HepG2 (cell line): ENCODE measurements at regions not wholly inside any gene's neighbourhood (a gene's known extent, or its start where the extent isn't known, plus 50 kb on each side); places are given as distances from the start of the nearest gene placed in this dataset.

Experiments
- ATAC-seq: fragments of 200-7000 bp; cut with Tn5 transposase; 3 replicates; pipeline ENCODE4 v1.9.1; 2020; ENCODE audit warnings: mild to moderate bottlenecking, moderate library complexity
- BruUV-seq: library from RNA; stranded (reverse); fragments of 400-500 nt; replicated peaks from 2 replicates; lab custom pipeline; 2021; lab: Mats Ljungman, UMichigan
- CTCF ChIA-PET: fragments of 300-600 bp; formaldehyde crosslinking; extraction: SDS; loops from one replicate; lab custom pipeline; 2021; ENCODE audit warnings: low total read pairs, inconsistent platforms, low intra/inter-chr PET ratio; lab: Yijun Ruan, JAX
- POLR2A ChIA-PET: fragments of 350-600 bp; sonication (Branson Sonifier 250); formaldehyde crosslinking; loops from one replicate; lab custom pipeline; 2020; ENCODE audit warnings: antibody characterized with exemption, inconsistent platforms; lab: Yijun Ruan, JAX
- DNase-seq: peaks from one replicate; pipeline ENCODE4 v3.0.0-alpha.2; 2015; ENCODE audit warnings: low spot score
- FAIRE-seq: peaks from 3 replicates; lab custom pipeline; 2011; peaks lifted over from hg19 to GRCh38; lab: Jason Lieb, UNC
- H2AFZ ChIP-seq: one replicate; pipeline ENCODE4 v1.6.1; 2011; ENCODE audit warnings: low read length, inconsistent platforms
- H3K27ac ChIP-seq: fragments of 300-600 bp; 3 replicates; pipeline ENCODE4 v1.8.0; 2011; ENCODE audit warnings: mixed run types, mild to moderate bottlenecking, mixed read lengths, low read length, inconsistent platforms; ENCODE audit not compliant: insufficient read depth; ENCODE audit errors: extremely low read length
- H3K27me3 ChIP-seq, 2 experiments: fragments of 200-600 bp in 1 of 2; 2 replicates in 1 of 2; 3 replicates in 1 of 2; pipeline versions ENCODE4 v1.6.0 to v1.8.0; 2011; ENCODE audit warnings: low read length in 2 of 2, mild to moderate bottlenecking in 2 of 2, moderate library complexity in 2 of 2, inconsistent platforms in 1 of 2; ENCODE audit not compliant: insufficient read depth in 2 of 2, control insufficient read depth in 1 of 2
- H3K36me3 ChIP-seq, 2 experiments: fragments of 200-600 bp in 1 of 2; replicated peaks in 1 of 2; 2 replicates in 1 of 2; 3 replicates in 1 of 2; pipeline versions ENCODE4 v1.5.1 to v1.8.0; 2011; ENCODE audit warnings: low read length in 2 of 2, inconsistent platforms in 1 of 2; ENCODE audit not compliant: insufficient read depth in 2 of 2, control insufficient read depth in 1 of 2
- H3K4me1 ChIP-seq: 2 replicates; pipeline ENCODE4 v1.5.1; 2012; ENCODE audit warnings: low read length, inconsistent platforms; ENCODE audit not compliant: insufficient read depth
- H3K4me2 ChIP-seq: 2 replicates; pipeline ENCODE4 v1.6.0; 2011; ENCODE audit warnings: low read depth, low read length, inconsistent platforms
- H3K4me3 ChIP-seq, 3 experiments: fragments of 200-600 bp in 1 of 3; sonication (generic), shearing (Covaris generic) in 1 of 3; replicated peaks in 1 of 3; 2 replicates each; pipeline ENCODE4 v1.5.1; 2011 to 2016; ENCODE audit warnings: low read length in 3 of 3, inconsistent platforms in 2 of 3, low read depth in 2 of 3, mild to moderate bottlenecking in 2 of 3, control low read depth in 1 of 3, mixed read lengths in 1 of 3; ENCODE audit not compliant: insufficient read depth in 1 of 3
- H3K79me2 ChIP-seq: one replicate; pipeline ENCODE4 v1.6.1; 2011; ENCODE audit warnings: low read length, inconsistent platforms; ENCODE audit not compliant: insufficient read depth
- H3K9ac ChIP-seq: 2 replicates; pipeline ENCODE4 v1.6.0; 2011; ENCODE audit warnings: mild to moderate bottlenecking, low read depth, low read length, inconsistent platforms; ENCODE audit not compliant: insufficient read depth
- H3K9me3 ChIP-seq: 2 replicates; pipeline ENCODE4 v1.5.1; 2012; ENCODE audit warnings: mild to moderate bottlenecking, low read length
- H4K20me1 ChIP-seq: 2 replicates; pipeline ENCODE4 v1.6.0; 2011; ENCODE audit warnings: inconsistent platforms, mild to moderate bottlenecking, low read length, moderate library complexity; ENCODE audit not compliant: insufficient read depth
- ATF7-NPFF ChIP-seq: sonication (generic); formaldehyde crosslinking; IDR thresholded peaks from 2 replicates; pipeline ENCODE4 v1.8.1; 2023; ENCODE audit warnings: mild to moderate bottlenecking, low read depth, missing genetic modification reagents, moderate library complexity
- CAMTA2 ChIP-seq: sonication (generic); formaldehyde crosslinking; IDR thresholded peaks from 2 replicates; pipeline ENCODE4 v1.4.0; 2020; ENCODE audit warnings: mild to moderate bottlenecking, missing genetic modification reagents, borderline replicate concordance
- FOSL1 ChIP-seq: sonication (generic); formaldehyde crosslinking; IDR thresholded peaks from 2 replicates; pipeline ENCODE4 v1.9.0; 2021; ENCODE audit warnings: missing genetic modification reagents, borderline replicate concordance
- FOXK2 ChIP-seq: fragments of 450-650 bp; IDR thresholded peaks from 2 replicates; pipeline ENCODE4 v1.6.1; 2016
- MIER2 ChIP-seq: IDR thresholded peaks from 2 replicates; pipeline ENCODE4 v1.6.1; 2016; ENCODE audit warnings: missing biosample characterization, missing genetic modification reagents
- NFRKB ChIP-seq: fragments of 450-650 bp; IDR thresholded peaks from 2 replicates; pipeline ENCODE4 v1.6.1; 2017
- SMAD3 ChIP-seq: sonication (generic); formaldehyde crosslinking; IDR thresholded peaks from 2 replicates; pipeline ENCODE4 v1.4.0; 2020; ENCODE audit warnings: missing genetic modification reagents
- U2AF1 ChIP-seq: fragments of 200-400 bp; formaldehyde crosslinking; optimal IDR thresholded peaks from 2 replicates; pipeline ENCODE3; 2017; ENCODE audit warnings: mild to moderate bottlenecking, low read depth, low read length
- ZNF256 ChIP-seq: sonication (generic); formaldehyde crosslinking; conservative IDR thresholded peaks from 2 replicates; pipeline ENCODE4 v1.4.0; 2020; ENCODE audit warnings: missing genetic modification reagents
- WGBS: methylation state at CpG from one replicate; pipeline ENCODE4 v1.1.6; 2017; ENCODE audit warnings: low lambda C conversion rate; 5-methylcytosine and 5-hydroxymethylcytosine counted together
- in situ Hi-C: cut with HindIII; loops from 2 replicates; pipeline ENCODE4 v1.10.0; 2017; ENCODE audit warnings: low pct_unique_long_range_greater_than_20kb; ENCODE audit not compliant: extremely low pct_ligation_motif_present
- intact Hi-C: fragments of 100-400 bp; cut with micrococcal nuclease; formaldehyde crosslinking; loops from one replicate; pipeline ENCODE4 v1.10.0; 2022; ENCODE audit not compliant: unreplicated experiment
- TF ChIP-seq, protein P1 (sequence below): sonication (generic); formaldehyde crosslinking; IDR thresholded peaks from 2 replicates; pipeline ENCODE4 v1.5.0; 2020; ENCODE audit warnings: missing genetic modification reagents, mild to moderate bottlenecking, borderline replicate concordance
- TF ChIP-seq, protein P2 (sequence below): sonication (generic); formaldehyde crosslinking; IDR thresholded peaks from 2 replicates; pipeline ENCODE4 v1.5.0; 2020; ENCODE audit warnings: mild to moderate bottlenecking, missing genetic modification reagents
- TF ChIP-seq, protein P3 (sequence below): sonication (generic); formaldehyde crosslinking; IDR thresholded peaks from 2 replicates; pipeline ENCODE4; 2020; ENCODE audit warnings: missing genetic modification reagents, mild to moderate bottlenecking, borderline replicate concordance
- TF ChIP-seq, protein P4 (sequence below): sonication (generic); formaldehyde crosslinking; IDR thresholded peaks from 2 replicates; pipeline ENCODE4 v1.8.0; 2022; ENCODE audit warnings: mild to moderate bottlenecking, missing genetic modification reagents
- TF ChIP-seq, protein P5 (sequence below): sonication (generic); formaldehyde crosslinking; IDR thresholded peaks from 2 replicates; pipeline ENCODE4 v1.8.1; 2022; ENCODE audit warnings: low read depth, mild to moderate bottlenecking, missing genetic modification reagents
- TF ChIP-seq, protein P6 (sequence below): sonication (generic); IDR thresholded peaks from 2 replicates; pipeline ENCODE4 v1.6.1; 2016; ENCODE audit warnings: low read depth, borderline replicate concordance

DNA sequence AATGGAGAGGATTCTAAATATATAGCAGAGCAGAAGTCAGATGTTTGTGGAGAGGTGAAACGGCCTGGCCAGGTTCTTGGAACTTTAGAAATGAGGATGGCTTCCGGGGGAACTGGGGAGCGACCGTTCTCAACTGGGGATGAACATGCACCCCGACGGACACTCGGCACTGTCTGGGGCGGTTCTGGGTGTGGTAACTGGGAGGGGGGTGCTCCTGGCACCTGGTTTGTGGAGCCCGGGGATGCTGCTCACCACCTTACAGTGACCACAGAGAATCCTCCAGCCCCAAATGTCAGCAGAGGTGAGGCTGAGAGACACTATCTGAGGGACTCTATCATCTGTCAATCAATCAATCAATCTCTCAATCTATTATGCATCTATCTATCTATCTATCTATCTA lies 69.0 kb upstream of the PPP2R3B start:
- Histone ChIP-seq H3K27ac (no peak overlapping the region), H3K4me2 (no peak overlapping the region), H3K27me3 (peaks cover 0 to 12% of the 10 kb centered on the region in 2 experiments; a peak in 2 of 5 replicates), H3K36me3 (no peaks in the 10 kb centered on the region), H2AFZ (no peak overlapping the region), H3K9me3 (no peaks in the 10 kb centered on the region), H3K9ac (no peak overlapping the region), H4K20me1 (no peaks in the 10 kb centered on the region), H3K79me2 (no peaks in the 10 kb centered on the region), H3K4me3 (no peak overlapping the region), H3K4me1 (no peaks in the 10 kb centered on the region)
- POLR2A ChIA-PET = no interaction called here
- FAIRE-seq (no peak), DNase-seq (no peak), ATAC-seq (no peak)
- 6% methylated on average over 4 of the region's 9 CpGs for WGBS
- intact Hi-C loops = no loop called here
- in situ Hi-C loops = no loop called here
- BruUV-seq = no TSS peak
- CTCF ChIA-PET = no interaction called here
- TF ChIP-seq NFRKB (no peak), FOXK2 (no peak), ZNF256 (CRISPR knock-in tag) (no peak), FOSL1 (no peak), SMAD3 (no peak), U2AF1 (no peak), ATF7-NPFF (no peak), MIER2 (CRISPR knock-in tag) (no peak), CAMTA2 (CRISPR knock-in tag) (no peak)
- TF ChIP-seq, protein P1, sequence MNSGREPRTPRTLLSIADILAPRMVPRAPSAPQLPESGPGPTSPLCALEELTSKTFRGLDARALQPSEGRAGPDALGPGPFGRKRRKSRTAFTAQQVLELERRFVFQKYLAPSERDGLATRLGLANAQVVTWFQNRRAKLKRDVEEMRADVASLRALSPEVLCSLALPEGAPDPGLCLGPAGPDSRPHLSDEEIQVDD (CRISPR knock-in tag) = no peak
- TF ChIP-seq, protein P2, sequence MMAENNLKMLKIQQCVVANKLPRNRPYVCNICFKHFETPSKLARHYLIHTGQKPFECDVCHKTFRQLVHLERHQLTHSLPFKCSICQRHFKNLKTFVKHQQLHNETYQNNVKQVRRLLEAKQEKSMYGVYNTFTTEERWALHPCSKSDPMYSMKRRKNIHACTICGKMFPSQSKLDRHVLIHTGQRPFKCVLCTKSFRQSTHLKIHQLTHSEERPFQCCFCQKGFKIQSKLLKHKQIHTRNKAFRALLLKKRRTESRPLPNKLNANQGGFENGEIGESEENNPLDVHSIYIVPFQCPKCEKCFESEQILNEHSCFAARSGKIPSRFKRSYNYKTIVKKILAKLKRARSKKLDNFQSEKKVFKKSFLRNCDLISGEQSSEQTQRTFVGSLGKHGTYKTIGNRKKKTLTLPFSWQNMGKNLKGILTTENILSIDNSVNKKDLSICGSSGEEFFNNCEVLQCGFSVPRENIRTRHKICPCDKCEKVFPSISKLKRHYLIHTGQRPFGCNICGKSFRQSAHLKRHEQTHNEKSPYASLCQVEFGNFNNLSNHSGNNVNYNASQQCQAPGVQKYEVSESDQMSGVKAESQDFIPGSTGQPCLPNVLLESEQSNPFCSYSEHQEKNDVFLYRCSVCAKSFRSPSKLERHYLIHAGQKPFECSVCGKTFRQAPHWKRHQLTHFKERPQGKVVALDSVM (CRISPR knock-in tag) = no peak
- TF ChIP-seq, protein P3, sequence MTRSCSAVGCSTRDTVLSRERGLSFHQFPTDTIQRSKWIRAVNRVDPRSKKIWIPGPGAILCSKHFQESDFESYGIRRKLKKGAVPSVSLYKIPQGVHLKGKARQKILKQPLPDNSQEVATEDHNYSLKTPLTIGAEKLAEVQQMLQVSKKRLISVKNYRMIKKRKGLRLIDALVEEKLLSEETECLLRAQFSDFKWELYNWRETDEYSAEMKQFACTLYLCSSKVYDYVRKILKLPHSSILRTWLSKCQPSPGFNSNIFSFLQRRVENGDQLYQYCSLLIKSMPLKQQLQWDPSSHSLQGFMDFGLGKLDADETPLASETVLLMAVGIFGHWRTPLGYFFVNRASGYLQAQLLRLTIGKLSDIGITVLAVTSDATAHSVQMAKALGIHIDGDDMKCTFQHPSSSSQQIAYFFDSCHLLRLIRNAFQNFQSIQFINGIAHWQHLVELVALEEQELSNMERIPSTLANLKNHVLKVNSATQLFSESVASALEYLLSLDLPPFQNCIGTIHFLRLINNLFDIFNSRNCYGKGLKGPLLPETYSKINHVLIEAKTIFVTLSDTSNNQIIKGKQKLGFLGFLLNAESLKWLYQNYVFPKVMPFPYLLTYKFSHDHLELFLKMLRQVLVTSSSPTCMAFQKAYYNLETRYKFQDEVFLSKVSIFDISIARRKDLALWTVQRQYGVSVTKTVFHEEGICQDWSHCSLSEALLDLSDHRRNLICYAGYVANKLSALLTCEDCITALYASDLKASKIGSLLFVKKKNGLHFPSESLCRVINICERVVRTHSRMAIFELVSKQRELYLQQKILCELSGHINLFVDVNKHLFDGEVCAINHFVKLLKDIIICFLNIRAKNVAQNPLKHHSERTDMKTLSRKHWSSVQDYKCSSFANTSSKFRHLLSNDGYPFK (CRISPR knock-in tag) = no peak
- TF ChIP-seq, protein P4, sequence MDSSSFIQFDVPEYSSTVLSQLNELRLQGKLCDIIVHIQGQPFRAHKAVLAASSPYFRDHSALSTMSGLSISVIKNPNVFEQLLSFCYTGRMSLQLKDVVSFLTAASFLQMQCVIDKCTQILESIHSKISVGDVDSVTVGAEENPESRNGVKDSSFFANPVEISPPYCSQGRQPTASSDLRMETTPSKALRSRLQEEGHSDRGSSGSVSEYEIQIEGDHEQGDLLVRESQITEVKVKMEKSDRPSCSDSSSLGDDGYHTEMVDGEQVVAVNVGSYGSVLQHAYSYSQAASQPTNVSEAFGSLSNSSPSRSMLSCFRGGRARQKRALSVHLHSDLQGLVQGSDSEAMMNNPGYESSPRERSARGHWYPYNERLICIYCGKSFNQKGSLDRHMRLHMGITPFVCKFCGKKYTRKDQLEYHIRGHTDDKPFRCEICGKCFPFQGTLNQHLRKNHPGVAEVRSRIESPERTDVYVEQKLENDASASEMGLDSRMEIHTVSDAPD = no peak
- TF ChIP-seq, protein P5, sequence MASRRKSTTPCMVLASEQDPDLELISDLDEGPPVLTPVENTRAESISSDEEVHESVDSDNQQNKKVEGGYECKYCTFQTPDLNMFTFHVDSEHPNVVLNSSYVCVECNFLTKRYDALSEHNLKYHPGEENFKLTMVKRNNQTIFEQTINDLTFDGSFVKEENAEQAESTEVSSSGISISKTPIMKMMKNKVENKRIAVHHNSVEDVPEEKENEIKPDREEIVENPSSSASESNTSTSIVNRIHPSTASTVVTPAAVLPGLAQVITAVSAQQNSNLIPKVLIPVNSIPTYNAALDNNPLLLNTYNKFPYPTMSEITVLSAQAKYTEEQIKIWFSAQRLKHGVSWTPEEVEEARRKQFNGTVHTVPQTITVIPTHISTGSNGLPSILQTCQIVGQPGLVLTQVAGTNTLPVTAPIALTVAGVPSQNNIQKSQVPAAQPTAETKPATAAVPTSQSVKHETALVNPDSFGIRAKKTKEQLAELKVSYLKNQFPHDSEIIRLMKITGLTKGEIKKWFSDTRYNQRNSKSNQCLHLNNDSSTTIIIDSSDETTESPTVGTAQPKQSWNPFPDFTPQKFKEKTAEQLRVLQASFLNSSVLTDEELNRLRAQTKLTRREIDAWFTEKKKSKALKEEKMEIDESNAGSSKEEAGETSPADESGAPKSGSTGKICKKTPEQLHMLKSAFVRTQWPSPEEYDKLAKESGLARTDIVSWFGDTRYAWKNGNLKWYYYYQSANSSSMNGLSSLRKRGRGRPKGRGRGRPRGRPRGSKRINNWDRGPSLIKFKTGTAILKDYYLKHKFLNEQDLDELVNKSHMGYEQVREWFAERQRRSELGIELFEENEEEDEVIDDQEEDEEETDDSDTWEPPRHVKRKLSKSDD (CRISPR knock-in tag) = no peak
- TF ChIP-seq, protein P6, sequence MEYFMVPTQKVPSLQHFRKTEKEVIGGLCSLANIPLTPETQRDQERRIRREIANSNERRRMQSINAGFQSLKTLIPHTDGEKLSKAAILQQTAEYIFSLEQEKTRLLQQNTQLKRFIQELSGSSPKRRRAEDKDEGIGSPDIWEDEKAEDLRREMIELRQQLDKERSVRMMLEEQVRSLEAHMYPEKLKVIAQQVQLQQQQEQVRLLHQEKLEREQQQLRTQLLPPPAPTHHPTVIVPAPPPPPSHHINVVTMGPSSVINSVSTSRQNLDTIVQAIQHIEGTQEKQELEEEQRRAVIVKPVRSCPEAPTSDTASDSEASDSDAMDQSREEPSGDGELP = no peak
